ENCODE measurements at regions not wholly inside any gene's neighbourhood (a gene's known extent, or its start where the extent isn't known, plus 50 kb on each side); places are given as distances from the start of the nearest gene placed in this dataset.

DNA sequence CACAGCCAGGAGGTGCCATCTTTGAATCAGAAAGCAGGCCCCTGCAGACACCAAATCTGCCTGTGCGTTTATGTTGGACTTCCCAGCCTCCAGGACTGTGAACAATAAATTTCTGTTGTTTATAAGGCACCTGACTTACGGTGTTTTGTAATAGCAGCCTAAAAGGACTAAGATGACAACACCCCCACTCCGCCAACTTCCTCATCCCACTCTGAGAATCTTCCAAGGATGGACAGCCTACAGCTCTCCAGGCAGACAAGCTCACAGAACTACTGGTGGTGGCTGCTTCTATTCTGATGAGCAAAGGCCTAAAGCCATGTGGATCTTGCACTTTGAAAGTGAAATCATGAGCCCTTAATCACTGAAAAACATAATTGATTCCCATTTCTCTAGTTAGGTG, 449.2 kb downstream of the TSHZ3 start:
- no peak for TF ChIP-seq POLR2A (IDR thresholded peaks at IDR 0.05; ENCODE audit: low read depth, low read length)
- FAIRE-seq (no peak), DNase-seq (ENCODE audit: insufficient read length, low spot score) (no peak)

DNA sequence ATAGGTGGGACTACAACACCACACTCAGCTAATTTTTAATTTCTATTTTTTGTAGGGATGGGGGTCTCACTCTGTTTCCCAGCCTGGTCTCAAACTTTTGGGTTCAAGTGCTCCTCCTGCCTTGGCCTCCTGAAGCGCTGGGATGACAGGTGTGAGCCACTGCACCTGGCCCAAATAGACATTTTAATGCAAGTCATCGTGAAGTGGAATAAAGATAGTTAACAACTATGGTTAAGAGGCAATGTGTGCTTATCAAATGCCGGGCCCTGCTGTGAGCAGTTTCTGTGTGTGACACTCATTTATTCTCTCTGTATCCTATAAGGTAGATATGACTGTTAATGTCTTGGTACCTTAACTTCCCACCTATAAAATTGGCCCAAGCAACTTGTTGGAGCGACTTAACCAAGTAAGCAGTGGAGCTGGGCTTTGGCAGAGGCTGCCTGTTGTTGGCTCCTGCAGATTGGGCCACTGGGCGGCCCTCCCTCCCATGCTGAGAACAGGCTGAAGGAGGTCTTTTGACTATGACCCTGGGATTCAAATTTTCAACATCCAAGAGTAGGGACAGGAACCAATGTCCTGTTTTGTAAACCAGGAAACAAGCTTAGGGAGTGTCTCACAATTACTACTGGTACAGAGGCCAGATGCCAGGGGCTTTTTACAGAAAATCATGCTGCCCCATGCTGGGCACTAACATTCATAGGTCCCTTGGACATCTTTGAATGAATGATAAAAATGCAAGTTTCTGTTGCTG, 450.7 kb downstream of the TSHZ3 start:
- FAIRE-seq (no peak), DNase-seq (ENCODE audit: insufficient read length, low spot score) (no peak)
- no peak for TF ChIP-seq POLR2A (IDR thresholded peaks at IDR 0.05; ENCODE audit: low read depth, low read length)

DNA sequence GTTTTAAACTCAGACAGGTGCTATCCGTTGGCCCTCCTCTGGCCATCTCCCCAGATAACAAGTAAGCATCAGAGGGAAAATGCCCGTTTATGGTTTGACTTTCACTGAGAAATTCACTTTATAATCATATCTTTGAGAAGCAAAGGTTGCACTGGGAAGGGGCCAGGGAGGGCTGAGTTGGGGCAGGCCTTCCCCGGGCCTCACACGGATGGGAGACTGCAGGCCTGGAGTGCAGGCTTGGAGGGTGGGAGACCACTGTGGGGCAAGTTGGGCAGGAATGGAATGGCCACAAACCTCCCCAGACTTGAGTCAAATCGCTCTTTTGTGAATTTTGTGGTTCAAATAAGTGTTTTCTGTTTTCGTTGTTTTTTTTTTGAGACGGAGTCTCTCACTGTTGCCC, 451.7 kb downstream of the TSHZ3 start:
- FAIRE-seq (no peak), DNase-seq (ENCODE audit: insufficient read length, low spot score) (no peak)
- TF ChIP-seq POLR2A (IDR thresholded peaks at IDR 0.05; ENCODE audit: low read depth, low read length), result no peak

DNA sequence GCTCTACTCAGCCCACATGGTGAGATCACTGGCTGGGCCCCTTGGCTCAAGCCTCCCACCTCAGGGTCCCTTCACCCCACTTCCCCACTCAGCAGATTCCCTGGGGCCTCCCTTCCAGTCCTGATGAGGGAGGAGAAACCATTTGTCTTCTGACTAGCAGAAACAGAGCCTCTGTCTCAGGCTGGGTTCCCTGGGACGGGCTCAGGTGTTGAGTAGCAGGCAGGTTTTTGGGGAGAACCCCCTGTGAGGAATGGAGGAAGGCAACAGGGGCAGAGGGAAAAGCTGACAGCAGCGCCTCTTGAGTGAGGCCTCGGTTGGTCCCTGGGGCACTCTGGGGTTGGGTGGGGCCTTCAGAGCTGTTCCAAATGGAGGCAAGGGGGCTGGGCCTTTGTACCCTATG, 452.2 kb downstream of the TSHZ3 start:
- no peak for FAIRE-seq
- TF ChIP-seq POLR2A (IDR thresholded peaks at IDR 0.05; ENCODE audit: low read depth, low read length), result no peak

DNA sequence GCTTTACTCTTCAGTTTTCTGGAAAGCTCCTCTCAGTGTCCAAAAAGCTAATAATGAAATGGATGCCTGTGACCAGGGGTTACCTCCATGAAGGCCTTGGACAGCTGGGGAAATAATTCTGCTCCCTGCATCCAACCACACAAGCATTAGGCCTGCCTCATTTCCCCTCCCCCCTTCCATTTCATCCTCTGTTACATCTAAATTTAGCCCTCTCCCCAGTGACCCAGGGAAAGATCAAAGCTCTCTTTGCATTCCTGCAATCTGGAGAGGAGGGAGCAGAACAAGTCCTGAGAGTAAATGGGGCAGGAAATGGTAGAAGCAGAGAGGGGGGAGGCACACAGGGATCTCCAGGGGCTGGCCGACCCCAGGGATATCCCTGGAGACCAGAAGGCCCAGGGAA, 452.7 kb downstream of the TSHZ3 start:
- FAIRE-seq (no peak), DNase-seq (ENCODE audit: insufficient read length, low spot score) (no peak)
- no peak for TF ChIP-seq POLR2A (IDR thresholded peaks at IDR 0.05; ENCODE audit: low read depth, low read length)

More for the DNA sequence above, 452.2 kb downstream of the TSHZ3 start:
- no peak for DNase-seq (ENCODE audit: insufficient read length, low spot score)

DNA sequence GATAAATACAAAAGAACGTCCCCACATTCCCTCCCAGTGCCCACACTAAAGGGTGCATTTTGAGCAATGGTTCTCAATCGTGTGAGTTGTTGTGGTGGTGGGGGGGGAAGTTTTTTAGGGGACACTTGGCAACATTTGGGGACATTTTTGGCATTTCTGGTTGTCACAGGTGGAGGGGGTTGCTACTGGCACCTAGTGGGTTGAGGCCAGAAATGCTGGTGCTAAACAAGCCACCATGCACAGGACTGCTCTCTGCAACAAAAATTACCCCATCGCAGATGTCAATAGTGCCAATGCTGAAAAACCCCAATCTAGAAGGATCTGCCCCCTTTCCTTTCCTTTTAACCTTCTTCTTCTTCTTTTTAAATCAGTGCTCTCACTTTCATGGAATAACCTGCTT, 453.3 kb downstream of the TSHZ3 start:
- DNase-seq (ENCODE audit: insufficient read length, low spot score) (no peak), FAIRE-seq (no peak)
- TF ChIP-seq POLR2A (IDR thresholded peaks at IDR 0.05; ENCODE audit: low read depth, low read length), result no peak

DNA sequence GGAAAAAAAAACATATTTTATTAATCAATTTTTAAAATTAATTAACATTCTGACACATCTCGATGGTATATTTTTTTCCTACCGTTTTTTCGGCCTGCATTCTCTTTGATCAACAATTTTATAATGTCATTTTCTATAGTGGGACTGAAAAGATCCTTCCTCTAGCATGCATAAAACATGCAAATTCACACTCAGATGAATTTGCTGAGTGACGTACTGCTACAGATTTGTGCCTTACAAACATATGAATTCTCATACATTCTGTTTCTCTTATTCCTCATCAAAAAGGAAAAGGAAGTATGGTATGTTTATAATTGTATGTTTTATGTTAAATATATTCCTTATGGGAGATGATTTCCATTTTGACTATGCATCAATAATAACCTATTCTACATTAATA, 458.2 kb downstream of the TSHZ3 start:
- no peak for DNase-seq (ENCODE audit: insufficient read length, low spot score)
- TF ChIP-seq POLR2A (IDR thresholded peaks at IDR 0.05; ENCODE audit: low read depth, low read length), result no peak
- no peak for FAIRE-seq

DNA sequence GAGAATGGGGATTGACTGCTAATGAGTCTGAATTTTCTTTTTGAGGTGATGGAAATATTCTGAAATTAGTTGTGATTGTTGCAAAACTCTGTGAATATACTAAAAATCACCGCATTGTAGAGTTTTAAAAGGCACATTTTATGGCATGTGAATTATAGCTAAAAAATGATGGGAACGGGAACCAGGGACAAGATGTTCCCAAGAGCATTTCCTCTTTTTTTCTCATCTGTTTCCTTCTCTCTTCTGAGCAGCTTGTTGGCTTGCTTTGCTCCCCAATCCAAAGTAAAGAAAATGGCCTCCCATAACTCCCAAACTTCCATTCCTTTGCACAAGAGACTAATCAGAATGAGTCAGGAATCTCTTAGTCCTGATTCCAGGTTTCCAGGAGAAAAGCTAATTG, 459.2 kb downstream of the TSHZ3 start:
- DNase-seq (ENCODE audit: insufficient read length, low spot score) (no peak), FAIRE-seq (no peak)
- no peak for TF ChIP-seq POLR2A (IDR thresholded peaks at IDR 0.05; ENCODE audit: low read depth, low read length)

DNA sequence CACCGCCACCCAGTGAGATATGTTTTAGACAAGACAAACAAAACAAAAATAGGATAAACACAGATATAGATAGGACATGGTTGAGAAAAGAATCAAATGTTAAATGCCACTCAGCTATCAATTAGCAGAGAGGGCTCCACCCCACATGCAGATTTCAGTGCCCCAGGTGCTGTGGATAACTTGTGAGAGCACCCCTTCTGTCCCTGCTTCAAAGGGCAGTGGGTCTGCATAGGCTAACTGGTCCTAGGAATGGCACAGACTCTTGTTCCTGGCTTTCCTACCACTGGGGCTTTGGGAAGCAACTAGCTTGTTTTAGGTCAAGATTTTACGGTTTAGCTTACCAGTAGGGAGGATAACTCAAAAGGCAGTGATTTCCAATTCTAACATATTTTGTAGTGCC, 460.3 kb downstream of the TSHZ3 start:
- no peak for TF ChIP-seq POLR2A (IDR thresholded peaks at IDR 0.05; ENCODE audit: low read depth, low read length)
- no peak for DNase-seq (ENCODE audit: insufficient read length, low spot score)
- no peak for FAIRE-seq

DNA sequence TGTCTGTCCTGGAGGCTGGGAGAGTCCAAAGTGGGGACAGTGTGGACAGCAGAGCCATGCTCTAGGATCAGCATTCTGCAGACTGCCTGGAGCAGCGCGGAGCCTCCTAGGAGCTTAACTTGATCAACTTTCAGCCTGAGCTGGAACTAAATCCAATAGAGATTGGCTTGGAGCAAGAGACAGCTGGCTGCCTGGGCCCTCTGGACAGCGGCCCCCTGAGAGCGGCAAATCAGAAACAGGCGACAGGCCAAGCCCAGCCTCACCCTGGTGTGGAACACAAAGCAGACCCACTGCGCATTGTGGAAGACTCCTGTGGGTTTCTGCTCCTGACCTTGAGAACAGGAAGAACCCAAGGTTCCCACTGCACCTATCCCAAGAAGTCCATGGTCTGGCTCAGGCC, 462.2 kb downstream of the TSHZ3 start:
- FAIRE-seq, result no peak
- no peak for DNase-seq (ENCODE audit: insufficient read length, low spot score)
- no peak for TF ChIP-seq POLR2A (IDR thresholded peaks at IDR 0.05; ENCODE audit: low read depth, low read length)

DNA sequence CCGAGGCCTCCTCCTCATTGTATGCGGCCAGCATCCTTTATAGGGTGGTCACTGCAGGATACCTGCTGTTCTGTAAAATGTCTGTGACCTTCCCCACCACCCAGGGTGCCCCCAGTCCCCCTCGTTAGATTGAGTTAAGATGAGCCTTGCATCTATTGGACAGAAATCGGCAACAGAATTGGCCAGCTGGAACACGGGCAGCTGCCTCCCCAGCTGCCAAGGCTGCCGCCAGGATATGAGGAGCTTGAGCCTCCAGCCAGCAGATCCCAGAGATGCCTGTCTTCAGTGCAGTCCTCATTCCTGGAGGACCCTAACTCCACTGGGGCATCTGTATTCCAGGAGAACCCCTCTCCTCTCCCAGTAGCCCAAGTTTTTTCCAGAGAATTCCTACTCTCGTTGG, 463.0 kb downstream of the TSHZ3 start:
- no peak for TF ChIP-seq POLR2A (IDR thresholded peaks at IDR 0.05; ENCODE audit: low read depth, low read length)
- no peak for FAIRE-seq
- no peak for DNase-seq (ENCODE audit: insufficient read length, low spot score)

DNA sequence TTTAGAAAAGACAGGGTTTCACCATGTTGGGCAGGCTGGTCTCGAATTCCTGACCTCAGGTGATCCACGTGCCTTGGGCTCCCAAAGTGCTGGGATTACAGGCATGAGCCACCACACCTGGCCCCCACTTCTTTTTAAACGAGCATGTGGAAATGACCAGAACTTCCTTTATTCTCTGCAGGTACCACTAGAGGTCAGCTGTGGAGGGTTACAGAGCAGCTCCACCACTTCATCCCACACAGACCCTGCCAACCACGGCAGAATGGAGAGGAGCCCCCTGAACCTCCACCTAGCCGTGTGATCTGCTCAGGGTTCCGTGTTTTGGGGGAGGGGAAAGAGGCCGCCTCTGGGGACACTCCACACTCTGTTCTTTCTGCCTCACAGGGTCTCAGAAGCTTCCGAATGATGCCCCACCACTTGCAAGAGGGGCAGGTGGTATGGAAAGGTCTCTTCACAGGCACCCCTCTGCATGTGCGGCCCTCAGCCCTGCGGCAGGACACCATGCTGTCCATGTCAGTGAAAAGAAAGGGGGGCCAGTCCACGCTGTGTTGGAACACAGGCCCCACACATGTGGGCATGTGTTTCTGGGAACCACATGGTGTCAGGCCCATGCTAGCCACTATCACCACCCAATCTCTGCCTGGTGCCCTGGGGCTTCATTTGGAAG, 465.0 kb downstream of the TSHZ3 start:
- TF ChIP-seq POLR2A (IDR thresholded peaks at IDR 0.05; ENCODE audit: low read depth, low read length), result no peak
- no peak for FAIRE-seq
- no peak for DNase-seq (ENCODE audit: insufficient read length, low spot score)

DNA sequence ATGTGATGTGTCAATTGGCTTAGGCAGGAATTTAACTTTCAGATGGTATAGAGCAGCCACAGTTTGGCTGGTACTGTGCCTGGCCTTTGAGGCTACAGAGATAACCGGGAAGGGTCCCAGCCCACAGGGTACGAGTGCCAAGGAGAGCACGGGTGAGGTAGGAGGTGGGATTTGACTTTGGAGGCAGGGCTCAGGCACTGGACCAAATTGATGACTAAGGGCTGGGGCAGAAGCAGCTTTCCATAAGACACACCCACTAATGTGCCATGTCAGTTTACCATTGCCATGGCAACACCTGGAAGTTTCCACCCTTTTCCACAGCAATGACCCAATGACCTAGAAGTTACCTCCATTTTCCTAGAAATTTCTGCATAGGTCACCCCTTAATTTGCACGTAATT, 466.2 kb downstream of the TSHZ3 start:
- DNase-seq (ENCODE audit: insufficient read length, low spot score) (no peak), FAIRE-seq (no peak)
- no peak for TF ChIP-seq POLR2A (IDR thresholded peaks at IDR 0.05; ENCODE audit: low read depth, low read length)

DNA sequence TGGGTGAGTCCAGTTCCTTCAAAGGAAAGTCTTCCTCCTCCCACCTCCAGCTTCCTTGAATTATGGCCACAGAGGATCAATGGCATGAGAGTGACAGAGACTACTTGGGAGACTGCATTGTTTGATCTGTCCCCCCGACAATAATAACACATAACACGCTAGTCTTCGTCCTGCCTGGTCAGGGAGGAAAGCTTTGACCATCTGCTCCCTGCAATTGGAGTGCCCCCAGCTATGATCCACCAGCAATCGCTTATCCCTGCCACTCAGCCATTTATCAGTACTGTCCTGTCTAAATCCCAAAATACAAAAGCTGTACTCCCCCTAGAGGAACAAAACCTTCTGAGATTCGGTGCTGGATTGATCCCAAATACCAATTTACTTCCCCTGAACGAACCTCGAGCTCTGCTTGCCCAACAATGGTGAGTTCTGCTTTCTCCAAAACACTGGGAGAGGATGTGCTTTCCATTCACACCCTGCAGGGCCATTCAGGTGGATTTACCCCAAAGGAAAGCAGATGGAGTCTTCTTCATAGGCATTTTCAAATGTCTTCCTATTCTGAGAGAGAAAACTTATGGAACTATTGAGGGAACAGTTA, 466.7 kb downstream of the TSHZ3 start:
- no peak for DNase-seq (ENCODE audit: insufficient read length, low spot score)
- FAIRE-seq, result no peak
- no peak for TF ChIP-seq POLR2A (IDR thresholded peaks at IDR 0.05; ENCODE audit: low read depth, low read length)

DNA sequence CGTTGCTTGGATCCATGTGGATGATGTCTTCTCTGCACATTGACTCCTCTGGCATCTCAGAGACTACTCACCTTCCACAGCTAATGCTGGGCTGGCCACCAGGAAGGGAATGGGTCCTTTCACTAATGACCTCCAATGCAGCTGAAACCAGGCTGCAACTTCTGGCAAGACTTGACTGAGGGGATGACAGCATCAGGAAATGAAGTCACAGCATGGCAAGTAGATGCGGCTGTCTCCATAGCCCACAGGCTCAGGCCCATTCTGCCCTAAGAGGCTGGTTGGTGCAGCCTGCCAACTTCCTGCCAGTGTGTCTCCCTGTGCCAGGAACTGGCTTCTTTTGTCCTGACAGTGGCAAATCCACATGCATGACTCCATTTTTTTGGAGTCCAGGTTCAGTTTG, 467.3 kb downstream of the TSHZ3 start:
- FAIRE-seq, result no peak
- no peak for DNase-seq (ENCODE audit: insufficient read length, low spot score)
- no peak for TF ChIP-seq POLR2A (IDR thresholded peaks at IDR 0.05; ENCODE audit: low read depth, low read length)

Data from H54 (cell line).